KBM-7 (cell line): ENCODE measurements at regions not wholly inside any gene's neighbourhood (a gene's known extent, or its start where the extent isn't known, plus 50 kb on each side); places are given as distances from the start of the nearest gene placed in this dataset.
"Not testable (repeated sequence)": the region's sequence is repeated elsewhere in the genome, so short reads cannot be mapped to it uniquely, and the experiment has no call there.

Experiments
- DNase-seq: peaks from one replicate; pipeline ENCODE4 v3.0.0-alpha.2; 2015
- in situ Hi-C: fragments of 300-500 bp; cut with MboI; formaldehyde crosslinking; loops from 2 replicates; pipeline ENCODE4 v1.14.3; 2020; ENCODE audit warnings: low sequenced_read_pairs, low pct_unique_long_range_greater_than_20kb, mixed read lengths

DNA sequence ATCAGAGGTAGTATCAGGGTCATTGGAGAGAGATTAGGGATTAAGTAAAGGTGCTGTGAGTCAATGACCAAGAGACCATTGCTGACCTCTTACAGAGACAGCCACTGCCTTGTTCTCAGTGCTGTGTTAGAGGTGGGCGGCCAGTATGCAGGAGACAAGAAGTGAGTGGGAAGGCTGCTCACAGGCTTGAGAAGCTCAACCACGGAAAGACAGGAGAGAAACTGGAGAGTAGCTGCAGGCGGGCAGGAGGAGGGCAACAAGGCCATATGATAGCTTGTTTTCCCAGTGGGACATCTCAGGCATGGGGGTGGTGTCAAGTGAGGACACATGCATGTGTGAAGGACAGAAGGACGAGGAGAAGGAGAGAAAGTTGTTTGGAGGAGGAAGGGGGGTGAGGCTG is 237.3 kb downstream of the PDCD6IP start:
- DNase-seq: no peak
- in situ Hi-C loops: no loop called here

DNA sequence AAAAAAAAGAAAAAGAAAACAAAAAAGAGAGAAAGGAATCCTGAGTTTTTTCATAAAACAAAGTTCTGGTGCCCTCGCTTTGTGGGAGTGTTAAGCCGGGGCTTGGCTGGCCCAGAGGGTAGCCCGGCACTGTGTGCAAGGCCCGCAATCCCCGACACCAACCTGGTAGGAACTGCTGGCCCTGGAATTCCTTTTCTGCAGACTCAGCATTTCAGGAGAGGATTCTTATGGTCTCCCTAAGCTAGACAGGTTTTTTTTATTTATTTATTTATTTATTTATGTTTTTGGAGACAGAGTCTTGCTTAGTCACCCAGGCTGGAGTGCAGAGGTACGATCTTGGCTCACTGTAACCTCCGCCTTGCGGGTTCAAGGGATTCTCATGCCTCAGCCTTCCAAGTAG is 238.8 kb downstream of the PDCD6IP start:
- in situ Hi-C loops: no loop called here
- DNase-seq: no peak

DNA sequence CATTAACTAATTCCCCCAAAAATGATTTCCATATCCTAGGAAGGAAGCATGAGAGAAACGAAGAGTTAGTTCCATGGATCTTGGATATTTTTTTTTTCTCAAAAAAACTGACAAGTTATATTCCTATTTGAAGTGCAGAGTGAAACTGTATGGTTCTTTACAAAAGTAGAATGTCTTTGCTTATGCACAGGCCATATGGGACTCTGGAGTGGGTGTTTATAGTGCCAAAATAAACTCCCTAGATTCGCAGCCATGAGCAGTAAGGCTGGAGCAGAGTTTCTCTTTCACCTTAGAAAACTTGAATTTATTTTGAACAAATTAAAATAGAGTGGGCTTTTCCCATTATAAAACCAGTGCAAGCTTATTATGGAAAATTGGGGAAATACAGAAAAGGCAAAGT is 239.7 kb downstream of the PDCD6IP start:
- in situ Hi-C loops: no loop called here
- DNase-seq: no peak

DNA sequence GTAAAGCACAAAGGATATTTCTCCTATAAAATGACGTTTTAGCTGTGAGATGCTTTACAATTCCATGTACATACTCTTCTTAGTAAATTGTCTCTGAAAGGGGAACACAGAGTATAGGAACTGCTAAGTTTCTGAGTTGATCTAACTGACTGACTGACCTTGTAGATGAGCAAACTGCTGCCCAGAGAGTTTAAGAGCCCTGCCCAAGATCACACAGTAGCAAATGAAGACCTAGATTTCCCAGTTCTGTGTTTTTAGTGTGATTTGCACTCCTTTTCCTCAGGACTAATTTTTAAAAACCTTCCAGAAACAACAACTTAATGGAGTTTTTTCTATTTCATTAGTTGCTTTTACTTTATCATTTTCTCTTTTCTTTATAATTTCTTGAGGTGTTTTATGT is 247.7 kb downstream of the PDCD6IP start:
- in situ Hi-C loops: no loop called here
- DNase-seq: no peak

DNA sequence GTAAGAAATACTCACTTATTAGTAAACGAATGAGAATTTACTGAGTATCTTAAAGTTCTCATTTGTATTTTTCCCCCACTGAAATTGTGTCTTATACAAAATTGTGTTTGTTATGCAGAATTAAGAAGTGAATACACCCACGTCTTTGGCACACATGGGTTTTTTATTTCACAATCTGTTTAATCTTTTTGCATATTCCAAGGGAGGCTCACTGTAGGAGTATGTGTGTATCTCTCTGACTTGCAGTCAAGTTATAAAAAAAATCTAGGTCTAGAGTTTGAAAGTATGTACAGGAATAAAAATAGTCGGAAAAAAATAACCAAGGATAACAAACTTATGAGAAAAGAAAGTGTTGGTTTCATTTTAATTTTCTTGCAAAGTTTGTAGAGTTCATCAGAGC is 255.2 kb downstream of the PDCD6IP start:
- in situ Hi-C loops: no loop called here
- DNase-seq: no peak

DNA sequence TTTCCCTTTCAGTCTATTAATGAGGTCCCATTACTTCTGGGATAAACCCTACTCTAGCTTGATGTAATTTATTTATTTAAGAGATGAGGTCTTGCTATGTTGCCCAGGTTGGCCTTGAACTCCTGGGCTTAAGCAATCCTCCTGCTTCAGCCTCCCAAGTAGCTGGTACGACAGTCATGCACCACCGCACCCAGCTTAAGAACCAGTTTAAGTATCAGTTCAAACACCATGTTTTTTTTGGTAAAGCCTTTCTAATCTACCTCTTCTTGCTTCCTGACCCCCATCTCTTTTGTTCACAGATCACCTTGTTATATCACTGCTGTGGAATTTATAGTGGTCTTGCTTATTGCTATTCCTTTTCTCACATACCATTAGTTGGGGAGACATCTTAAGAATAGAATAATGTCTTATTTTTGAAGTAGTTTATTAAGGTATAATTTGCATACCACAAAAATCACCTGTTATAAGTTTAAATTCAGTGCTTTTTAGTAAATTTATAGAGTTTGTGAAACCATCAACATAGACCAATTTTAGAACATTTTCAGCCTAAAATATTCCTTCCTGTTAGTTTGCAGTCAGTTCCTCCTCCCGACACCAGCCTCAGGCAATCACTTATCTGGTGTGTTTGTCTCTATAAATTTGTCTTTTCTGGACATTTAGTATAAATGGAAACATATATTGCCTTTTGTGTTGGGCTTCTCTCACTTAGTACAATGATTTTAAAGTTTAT is 257.9 kb downstream of the PDCD6IP start:
- peak; percentile 48 for DNase-seq
- in situ Hi-C loops: no loop called here

DNA sequence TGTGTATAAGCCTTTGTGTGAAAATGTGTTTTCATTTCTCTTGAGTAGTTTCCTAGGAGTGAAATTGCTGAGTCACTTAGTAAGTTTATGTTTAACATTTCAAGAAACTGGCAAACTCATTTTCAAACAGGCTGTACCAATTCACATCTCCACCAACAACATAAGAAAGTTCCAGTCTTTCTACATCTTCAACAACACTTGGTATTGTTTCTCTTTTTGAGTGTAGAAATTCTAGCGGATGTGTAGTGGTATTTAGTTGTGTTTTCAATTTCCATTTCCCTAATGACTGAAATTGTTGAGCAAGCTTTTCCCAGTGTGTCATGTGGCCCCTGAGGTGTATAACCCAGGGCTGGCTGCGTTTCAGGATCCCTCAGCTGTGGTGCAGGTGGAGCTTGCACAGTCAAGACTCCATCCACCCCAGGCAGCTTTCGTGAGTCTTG is 258.5 kb downstream of the PDCD6IP start:
- peak; percentile 49 for DNase-seq
- in situ Hi-C loops: no loop called here

GRCh38 chr3:34060995-34061394 is 262.6 kb downstream of the PDCD6IP start:
- in situ Hi-C loops, DNase-seq: not testable (repeated sequence)

DNA sequence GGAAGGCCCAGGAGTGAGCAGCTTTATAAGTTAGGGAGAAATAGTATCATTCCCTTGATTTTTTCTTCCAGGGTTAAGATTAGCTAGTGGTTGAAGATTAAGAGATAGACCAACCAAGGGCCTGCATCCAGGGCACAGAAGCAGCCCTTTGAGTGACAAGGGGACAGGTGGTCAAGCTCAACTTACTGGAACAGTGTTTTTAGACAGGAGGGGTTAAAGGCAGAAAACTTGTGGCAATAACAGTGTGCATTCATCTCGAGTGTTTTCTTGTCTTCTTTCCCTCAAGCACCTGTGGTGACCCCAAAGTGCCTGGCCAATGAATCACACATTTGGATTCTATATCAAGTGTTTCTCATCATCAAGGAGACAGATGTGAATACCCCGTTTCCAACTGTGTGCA is 267.5 kb downstream of the PDCD6IP start:
- in situ Hi-C loops: no loop called here
- DNase-seq: no peak

DNA sequence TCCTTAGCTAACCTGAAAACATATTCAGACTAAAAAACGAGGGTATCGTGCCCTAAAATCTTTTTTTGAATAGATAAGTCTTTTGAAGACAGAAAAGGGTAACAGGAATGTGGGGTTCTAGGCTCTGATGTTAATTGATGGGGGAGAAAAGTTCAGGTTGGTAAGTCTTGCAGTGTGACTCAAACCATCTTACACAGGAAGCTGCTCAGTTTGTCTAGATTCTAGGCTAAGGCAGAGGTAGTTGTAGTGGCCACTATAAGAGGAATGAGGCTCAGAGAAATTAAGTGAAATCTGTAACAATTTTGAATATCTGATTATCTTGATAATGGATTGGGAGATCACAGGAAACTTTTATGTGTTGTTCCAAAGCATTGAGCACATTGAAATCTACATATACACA is 267.9 kb downstream of the PDCD6IP start:
- DNase-seq: no peak
- in situ Hi-C loops: no loop called here

DNA sequence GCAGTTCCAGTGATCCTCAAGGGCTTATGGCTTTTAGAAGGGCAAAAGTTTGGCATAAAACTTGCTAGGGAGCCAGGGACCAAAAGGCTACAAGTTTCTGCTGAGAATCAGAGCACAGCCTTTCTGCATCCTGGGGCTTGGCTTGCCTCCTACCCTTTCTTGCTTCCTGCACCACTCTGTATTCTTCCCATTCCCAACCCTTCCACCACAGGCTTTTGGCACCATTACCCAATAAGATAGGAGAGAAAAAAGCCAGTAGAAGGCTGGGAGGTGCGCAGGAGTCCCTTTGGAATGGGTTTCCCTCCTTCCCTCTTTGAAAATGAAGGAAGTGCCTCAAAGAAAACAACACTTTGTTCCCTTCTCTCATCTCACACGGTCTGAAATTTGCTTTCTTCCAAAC is 268.6 kb downstream of the PDCD6IP start:
- DNase-seq: no peak

GRCh38 chr3:34067536-34068051 is 269.2 kb downstream of the PDCD6IP start:
- in situ Hi-C loops: no loop called here
- DNase-seq: no peak

More for the DNA sequence above, 268.6 kb downstream of the PDCD6IP start:
- in situ Hi-C loops: no loop called here

DNA sequence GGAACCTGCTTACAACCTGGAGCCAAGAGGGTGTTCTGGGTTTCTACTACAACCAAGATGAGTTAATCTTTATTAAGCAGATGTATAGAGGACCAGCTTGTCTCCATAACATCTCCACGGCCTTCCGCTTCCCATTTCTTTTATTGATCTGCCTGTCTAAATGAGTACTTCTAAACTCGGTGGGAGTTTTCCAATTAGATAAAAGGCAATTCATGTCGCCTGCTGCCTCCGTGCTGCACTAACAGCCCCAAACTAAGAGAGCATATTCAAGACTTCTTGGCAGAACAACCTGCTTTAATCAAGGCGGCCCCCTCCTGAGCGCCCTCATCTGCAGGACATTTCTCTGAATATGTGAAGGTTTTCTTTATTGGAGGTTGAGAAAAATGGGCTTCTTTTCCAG is 270.1 kb downstream of the PDCD6IP start:
- DNase-seq: no peak
- in situ Hi-C loops: no loop called here

- in situ Hi-C loops: no loop called here
- DNase-seq: no peak
Measured at GRCh38 chr3:34070831-34071585, 272.6 kb downstream of the PDCD6IP start.

GRCh38 chr3:34072297-34072696 is 273.9 kb downstream of the PDCD6IP start:
- DNase-seq: no peak
- in situ Hi-C loops: no loop called here

DNA sequence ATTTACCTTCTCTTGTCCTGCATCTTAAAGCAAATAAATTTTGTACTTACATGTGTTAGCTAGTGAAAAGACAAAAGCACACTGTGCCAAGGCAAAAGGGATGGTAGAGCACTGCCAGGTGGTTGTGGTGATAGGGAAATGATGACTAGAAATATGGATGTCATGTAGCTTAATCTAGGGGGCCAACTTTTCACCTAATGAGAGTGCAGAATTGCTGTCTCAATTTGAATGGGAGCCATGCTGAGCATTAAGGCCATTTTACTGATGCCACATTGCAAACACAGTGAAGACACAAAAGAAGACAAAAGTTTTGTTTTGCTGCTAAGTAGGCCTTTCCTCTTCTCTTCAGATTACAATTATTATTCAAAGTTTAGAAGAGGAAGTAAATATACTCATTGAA is 274.7 kb downstream of the PDCD6IP start:
- DNase-seq: no peak
- in situ Hi-C loops: no loop called here

- no peak for DNase-seq
- in situ Hi-C loops: no loop called here
Measured at GRCh38 chr3:34073961-34074360, 275.5 kb downstream of the PDCD6IP start.

GRCh38 chr3:34075975-34076374 is 277.5 kb downstream of the PDCD6IP start:
- DNase-seq: no peak
- in situ Hi-C loops: no loop called here

DNA sequence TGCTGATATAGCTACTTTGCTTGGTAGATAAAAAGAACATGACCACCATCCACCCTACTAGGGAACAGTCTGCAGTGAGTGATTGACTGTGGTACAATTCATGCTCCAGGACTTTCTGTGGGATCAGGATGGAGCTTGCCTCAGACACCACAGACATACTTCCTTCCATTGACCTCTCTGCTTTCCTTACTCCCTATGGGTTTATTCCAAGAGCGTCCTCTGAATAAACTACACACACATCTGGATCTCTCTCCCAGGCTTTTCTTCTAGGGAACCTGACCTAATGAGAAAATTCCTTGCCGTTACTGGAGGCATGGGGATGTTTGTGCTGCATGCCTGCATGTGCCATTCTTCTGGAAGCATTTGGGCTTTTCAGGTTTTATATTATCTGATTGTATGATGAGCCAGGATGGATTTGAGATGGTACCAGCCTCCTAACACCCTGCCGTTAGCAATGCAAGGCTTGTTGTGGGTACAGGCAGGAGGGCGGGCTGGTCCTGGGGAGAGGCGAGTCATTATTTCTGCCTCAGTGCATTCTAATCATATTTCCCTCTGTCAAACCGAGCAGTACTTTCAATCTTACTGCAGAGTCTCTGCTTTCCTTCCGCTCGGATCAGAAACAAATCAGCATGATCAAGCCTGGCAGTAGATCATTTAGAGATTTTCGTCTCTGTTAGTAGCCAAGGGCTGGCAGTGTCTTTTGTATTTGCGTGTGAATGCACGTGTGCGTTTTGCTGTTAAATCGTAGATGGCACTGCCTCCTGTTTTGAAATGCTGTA is 279.2 kb downstream of the PDCD6IP start:
- in situ Hi-C loops: no loop called here
- DNase-seq: peak; percentile 59

DNA sequence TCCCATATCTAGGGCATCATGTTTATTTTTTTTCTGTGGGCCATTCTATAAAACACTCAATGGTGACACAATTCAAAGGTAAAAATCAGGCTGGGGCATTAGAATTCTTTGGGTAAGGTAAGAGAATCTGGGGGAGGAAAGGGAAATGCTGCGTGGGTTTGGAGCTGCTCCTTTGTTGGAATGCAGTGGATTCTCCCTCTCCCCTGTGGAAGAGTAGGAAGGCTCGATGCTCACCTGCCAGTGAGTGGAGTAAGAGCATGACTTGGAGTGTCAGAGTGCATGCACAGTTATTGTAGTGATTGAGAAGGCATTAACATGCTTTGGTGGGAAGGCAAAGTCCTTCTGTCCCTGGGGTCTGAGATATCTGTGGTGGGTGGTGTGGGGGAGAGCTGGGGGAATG is 280.0 kb downstream of the PDCD6IP start:
- no peak for DNase-seq
- in situ Hi-C loops: no loop called here
